Lower leg skin (tissue), 3 donors: ENCODE measurements at regions not wholly inside any gene's neighbourhood (a gene's known extent, or its start where the extent isn't known, plus 50 kb on each side); places are given as distances from the start of the nearest gene placed in this dataset.

Experiments used
- CTCF ChIP-seq, 3 donors: fragments of 450-650 bp; IDR thresholded peaks; one replicate each; pipeline ENCODE4 v1.5.1; 2016; ENCODE audit warnings: antibody characterized with exemption in 3 of 3, mild to moderate bottlenecking in 3 of 3, moderate library complexity in 2 of 3
- POLR2A ChIP-seq, 2 donors: fragments of 450-650 bp; IDR thresholded peaks; one replicate each; pipeline ENCODE4 v1.6.1; 2016 to 2017; ENCODE audit warnings: antibody characterized with exemption in 2 of 2, mild to moderate bottlenecking in 1 of 2, moderate library complexity in 1 of 2

- no peak for TF ChIP-seq POLR2A (IDR thresholded peaks at IDR 0.05)
- no peak for TF ChIP-seq CTCF (IDR thresholded peaks at IDR 0.05)
These were observed 446.0 kb downstream of the FOXO1 start for GRCh38 chr13:40220299-40220935.
